Stimulated activated CD8-positive, alpha-beta memory T cell treated with anti-CD3 and anti-CD28 coated beads, Interleukin-12 subunit alpha, Interleukin-12 subunit beta, amount 100 ng/mL, for 24 hours (primary cell): ENCODE measurements at regions not wholly inside any gene's neighbourhood (a gene's known extent, or its start where the extent isn't known, plus 50 kb on each side); places are given as distances from the start of the nearest gene placed in this dataset.
"Not testable (repeated sequence)": the region's sequence is repeated elsewhere in the genome, so short reads cannot be mapped to it uniquely, and the experiment has no call there.

Experiments used
- DNase-seq: peaks from one replicate; pipeline ENCODE4 v3.0.0-alpha.2; 2020; ENCODE audit errors: extremely low read depth

DNA sequence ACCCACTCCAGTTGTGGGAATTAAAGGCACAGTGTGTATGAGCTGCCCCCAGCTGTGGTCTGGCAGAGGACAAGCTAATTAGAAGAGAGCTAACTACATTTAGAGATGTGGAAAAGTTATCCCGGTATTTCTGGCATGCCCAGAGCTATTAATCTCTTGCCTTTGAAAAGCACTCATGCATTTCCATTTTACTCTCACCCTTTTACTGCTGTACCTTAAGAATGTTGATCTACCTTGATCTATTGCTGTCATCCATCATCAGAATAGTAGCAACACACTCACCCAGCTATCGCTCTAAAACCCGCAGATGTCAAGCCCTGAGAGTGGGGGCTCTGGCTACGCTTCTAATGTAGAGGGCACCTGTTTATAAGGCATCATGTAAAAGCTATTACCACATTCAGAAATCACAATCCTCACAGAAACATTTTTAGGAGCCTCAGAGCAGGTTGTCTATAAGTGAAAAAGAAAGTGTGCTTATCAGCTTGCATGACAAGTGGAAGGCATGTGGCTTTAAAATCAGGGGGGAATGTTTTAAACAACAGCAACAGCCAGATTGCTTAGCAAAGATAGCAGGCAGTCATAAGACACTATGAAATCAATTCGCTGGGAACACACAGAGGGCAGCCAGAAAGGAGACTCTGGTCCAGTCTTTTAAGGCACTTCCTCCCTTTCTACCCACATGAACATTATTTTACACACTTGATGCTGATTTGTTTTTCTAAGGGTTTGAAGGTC lies 224.2 kb upstream of the IRS2 start:
- no peak for DNase-seq

DNA sequence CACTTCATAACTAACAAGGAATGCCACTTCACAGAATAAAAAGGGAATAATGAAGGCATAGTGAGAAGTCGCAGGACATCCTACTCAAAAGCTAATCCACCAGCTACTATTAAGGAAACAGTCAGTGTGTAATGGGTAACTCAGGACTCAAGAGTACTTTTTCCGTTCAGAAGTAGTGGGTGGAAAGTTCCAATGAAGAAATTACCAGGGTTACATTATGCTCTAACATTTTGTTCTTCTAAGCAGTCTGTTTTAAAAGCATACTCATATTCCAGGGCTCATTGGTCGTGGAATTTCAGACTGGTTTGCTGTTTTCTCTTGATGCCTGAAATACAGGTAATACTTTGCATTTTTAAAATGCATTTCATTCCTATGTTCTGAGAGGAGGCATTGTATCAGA lies 222.4 kb upstream of the IRS2 start:
- no peak for DNase-seq

DNA sequence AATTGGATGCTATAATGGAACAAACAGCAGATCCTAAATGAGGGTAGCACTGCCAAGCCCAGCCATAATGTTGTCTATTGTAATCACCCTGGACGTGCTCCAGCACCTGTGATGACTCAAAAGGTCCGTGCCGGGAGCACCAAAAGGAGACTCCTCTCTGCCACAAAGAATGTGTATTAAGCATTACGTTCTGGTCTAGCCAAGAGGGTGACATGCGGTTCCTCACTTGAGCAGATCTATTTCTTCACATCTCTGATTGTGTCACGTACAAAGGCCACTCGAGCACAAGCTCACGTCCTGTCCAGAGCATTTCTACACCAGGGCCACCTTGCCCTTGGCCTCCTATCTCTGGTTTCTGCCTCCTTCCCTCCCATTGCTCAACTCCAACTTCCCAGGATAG lies 219.9 kb upstream of the IRS2 start:
- DNase-seq = no peak

DNA sequence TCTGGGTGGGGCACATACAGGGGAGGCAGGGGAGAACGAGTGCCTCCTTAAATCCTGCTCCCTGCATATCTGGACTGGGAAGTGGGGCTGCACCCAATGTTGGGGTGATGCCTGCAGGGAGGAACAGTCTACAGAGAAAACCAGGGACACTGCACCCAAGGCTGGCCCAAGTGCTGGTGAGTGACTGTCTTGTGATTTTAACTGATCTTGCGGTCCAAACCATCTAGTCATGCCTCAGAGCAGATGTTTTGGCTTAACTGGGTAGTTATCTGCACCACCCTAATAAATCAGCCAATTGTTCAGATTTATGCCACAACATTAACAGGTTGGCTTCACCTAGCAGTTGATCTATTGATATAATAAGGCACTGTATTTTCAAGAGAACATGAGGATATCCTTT lies 219.2 kb upstream of the IRS2 start:
- DNase-seq = no peak

DNA sequence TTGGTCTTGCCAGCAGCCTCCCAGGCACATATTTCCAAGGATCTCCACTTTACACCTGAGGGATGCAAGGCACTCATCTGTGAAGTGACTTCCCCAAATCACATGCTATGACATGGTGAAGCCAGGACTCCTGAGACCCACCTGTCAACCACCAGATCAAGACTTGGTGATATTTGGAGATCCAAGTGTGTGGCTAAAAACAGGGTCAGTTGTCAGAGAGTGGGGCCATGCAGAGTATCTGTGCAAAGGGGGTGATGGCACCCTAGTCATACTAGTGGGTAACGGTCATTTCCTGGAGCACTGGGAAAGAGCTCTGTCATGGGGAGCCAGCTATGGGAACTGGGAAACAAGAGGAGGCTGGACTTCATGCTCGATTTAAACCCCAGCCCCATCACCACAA lies 218.4 kb upstream of the IRS2 start:
- DNase-seq = no peak

DNA sequence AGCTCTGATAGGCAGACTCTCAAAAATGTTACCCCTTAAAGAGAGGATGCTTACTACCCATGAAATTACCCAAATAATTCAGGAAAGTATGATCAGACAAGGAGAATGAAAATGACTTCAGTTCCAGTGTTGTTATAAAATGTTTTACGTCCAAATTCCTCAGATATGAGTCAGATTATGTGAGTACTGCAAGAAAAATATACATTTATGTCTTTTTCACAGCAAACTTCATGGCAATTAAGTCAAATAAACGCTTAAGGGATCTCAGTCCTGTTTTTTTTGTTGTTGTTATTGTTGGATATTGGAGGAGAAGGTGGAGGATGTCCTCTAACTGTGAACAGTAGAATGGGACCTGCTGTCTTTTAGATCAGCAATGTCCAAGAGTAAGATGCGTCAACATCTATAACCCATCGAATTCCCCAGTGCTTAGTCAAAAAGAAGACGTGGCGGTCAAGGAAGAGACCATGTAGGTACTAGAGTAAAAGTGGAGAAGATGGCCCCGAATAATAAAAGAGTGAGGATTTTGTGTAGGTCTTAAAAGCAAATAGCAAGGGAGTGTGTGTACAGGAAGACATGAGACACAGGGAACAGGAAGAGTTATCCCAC lies 215.4 kb upstream of the IRS2 start:
- no peak for DNase-seq

DNA sequence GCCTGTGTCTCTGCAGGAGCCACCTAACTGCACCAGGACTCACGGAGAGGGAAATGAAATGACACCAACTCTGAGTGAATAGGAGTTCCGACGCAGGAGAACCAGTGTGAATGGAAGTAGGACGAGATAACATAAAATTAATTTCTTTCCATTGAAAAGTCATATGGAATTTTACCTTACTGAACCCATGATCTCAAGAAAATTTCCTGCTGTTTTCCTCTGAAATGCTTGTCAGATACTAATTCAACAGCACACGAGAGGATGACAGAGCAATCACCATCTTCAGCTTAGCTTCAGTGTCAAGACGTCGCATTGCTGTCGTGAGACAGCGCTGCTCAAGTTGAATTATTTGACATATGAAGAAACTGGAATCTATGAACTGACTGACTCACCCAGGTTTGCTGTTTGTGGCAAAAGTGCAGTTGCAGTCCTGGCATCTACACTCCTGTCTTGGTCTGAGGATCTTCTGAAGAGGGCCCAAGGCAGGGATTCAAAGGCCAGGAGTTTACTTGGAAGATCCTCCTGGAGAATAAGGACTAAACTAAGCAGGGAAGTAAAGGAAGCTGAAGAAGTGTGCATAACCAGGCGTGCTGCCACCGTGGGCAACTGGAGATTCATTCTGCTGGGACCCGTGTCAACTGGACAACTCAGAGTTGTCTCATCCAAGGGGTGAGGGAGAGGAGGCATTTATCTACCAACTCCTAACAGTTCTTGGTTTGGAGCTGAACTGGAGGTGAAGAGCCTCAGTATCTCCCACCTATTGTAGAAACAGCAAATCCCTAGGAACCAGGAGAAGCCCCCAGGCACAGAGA lies 214.4 kb upstream of the IRS2 start:
- no peak for DNase-seq

DNA sequence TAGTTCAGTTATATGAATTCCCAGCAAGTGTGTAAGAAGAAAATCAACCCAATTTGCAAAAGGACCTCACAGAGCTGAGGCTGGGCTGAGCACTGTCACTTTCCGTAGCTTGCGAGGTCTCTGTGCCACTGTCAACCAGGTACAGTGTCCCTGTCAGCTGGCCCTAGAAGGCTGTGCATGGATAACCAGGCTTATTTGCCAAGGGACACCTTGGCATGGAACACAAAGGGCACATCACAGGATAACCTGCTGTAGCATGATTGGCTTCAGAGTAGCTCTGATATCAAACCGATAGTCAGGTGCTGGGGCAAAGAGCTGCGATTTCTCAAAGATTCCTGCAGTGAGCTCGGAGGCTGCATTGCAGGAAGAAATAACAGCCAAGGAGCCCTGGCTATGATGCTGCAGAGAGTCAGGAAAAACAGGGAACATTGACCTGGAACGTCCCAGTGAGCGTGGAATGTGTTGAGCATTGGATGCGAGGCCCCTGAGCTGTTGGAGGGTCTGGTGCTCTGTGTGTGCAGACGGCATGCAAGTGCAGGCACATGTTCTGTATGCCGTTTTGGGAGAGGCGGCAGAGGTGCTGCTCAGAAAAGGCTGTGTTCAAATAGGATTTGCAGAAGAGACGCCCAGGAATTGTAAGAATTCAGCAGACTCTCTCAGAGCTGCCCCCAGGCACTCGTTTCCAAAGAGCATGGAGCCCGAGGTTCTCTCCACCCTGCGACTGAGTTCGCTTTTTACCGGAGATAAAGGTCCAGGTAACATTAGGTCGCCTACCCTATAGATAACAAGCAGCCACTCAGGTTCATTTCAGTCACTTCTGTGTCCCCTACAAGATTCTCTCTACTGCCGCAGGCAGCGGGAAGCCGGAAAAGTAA lies 213.5 kb upstream of the IRS2 start:
- DNase-seq = no peak

DNA sequence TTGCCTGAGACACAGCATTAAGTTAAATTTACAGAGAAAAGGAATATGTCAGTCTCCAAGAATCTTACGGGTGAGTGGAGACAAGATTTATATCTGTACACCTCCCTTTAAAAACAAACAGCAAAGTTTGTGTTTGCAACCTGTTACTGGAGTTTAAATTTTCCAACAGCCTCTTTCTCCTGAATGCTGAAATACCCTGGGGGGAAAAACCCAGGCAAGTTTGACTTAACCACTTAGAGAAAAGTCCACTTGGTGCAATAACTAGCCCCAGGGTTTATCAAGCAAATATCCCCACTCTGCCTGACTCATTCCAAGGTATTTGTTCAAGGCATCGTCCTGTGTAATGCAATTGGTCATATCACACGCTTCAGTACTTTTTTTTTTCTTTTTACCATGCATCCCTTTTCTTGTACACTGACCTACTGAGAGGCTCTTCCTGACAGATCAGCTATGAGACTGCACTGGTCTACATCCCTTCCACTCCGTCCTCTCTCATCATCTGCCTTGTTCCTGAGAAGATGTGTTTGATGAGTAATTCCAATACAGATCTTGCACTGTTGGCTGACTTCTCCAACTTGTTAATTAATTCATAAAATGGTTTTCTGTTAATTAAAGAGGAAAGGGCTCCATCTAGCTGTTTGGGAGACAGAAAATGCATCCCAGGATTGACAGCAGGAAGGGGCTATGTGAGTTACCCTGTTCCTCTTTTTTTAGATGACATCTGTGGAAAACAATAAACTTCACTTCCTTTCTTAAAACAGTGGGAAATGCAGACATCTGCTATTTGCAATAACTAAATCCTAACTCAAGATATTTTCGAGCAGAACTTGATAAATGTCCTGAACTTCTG lies 212.5 kb upstream of the IRS2 start:
- DNase-seq = no peak

DNA sequence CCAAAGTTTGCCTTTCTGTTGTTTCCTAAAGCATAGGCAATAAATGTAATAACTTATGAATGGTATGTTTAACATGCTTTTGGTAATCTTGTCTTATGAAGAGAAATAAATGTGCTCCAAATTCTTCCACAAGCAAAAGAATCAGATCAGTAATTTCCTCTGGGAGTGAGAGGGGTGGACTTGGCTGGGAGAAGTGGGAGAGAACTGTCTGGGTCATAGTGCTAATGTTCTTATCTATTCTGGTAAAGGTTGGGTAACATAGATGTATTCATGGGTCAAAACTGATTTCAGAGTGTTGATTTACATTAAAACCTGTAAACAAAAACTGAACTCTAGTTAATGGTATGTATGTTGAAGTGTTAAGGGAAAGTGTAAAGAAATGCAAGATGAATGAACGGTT lies 211.7 kb upstream of the IRS2 start:
- no peak for DNase-seq

DNA sequence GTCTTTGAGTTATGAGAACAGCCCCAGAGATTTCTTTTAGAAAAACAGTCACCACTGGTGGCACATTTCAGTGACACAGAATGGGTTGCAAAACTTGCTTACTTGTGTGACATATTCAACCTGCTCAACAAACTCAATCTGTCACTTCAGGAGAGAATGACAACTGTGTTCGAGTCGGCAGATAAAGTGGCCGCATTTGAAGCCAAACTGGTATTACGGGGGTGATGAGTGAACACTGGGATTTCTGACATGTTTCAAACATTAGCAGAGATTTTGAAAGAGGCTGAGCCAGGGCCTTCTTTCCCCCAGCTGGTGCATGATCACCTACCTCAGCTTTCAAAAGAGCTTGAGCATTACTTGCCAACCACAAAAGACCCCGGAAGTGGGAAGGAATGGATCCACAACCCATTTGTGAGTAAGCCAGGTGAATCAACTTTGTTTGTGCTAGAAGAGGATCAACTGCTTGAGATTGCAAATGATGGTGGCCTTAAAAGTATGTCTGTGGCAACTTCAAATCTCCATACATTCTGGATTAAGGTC lies 210.7 kb upstream of the IRS2 start:
- not testable (repeated sequence) for DNase-seq

DNA sequence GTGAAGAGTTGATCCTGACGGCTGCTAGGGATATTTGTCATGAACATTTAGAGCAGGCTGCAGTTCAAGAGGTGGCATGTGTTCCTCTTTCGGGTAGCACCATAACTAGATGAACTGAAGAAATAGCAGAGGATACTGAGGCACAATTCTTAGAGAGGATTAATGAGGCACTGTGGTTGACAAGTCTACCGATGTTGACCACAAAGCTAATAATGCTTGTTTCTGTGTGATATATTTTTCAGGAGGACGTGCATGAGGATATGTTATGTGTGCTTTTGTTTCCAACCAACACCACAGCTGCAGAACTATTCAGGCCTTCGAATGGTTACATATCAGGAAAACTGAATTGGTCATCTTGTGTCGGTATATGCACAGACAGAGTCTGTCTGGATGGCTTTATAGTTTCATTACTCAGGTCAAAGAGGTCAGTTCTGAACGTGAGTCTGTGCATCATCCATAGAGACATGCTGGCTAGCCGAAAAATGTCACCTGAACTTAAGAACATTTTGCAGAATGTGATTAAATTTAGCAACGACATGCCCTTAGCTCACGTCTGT lies 210.1 kb upstream of the IRS2 start:
- no peak for DNase-seq

DNA sequence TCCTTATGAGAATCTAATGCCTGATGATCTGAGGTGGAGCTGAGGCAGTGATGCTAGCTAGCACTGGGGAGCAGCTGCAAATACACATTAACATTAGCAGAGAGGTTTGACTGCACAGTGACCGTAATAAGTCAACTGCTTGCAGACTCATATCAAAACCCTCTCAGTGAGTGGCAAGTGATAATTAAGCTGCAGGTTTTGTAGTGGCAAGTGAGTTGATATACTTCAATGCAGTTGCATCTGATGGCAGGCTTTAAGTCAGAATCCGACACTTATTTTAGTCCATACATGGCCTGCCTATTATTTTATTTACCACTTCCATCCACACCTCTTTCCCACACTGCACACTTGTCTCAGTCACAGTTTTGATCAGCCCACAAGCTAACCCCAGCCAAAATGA lies 209.2 kb upstream of the IRS2 start:
- no peak for DNase-seq

DNA sequence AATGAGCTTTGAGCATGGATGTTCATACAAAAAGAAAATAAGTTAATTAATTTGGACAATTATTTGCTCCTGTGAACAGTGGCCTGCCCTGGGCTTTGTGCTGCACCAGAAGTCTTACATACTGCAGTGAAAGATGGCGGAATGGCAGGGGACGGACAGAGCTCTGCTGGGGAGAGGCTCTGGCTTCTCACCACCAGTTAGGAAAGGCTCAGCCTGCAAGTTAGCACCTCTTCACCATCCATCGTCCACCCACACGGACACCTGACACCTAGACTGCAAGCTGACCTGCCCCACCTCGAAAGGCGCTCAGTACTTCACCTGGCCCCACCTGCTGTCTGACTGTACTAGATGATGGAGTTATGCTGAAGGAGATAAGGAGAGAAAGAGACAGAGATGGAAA lies 203.9 kb upstream of the IRS2 start:
- DNase-seq = no peak

DNA sequence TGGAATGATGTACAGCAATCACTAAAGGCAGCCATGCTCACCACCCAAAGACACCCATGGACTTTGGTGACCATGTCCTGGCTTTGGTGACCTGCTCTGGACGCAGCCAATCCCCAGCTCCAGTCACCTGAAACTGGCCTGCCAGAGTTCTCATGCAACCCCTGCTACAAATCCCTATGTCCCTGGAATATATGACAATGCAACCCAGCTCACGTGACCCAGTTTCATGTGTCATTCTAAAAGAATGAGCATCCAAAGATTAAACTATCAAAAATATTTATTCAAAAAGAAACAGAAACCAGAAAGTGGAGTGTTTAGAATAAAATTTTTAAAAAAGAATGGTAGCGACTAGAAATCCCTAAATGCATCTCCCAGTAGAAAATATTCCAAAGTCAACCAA lies 203.3 kb upstream of the IRS2 start:
- no peak for DNase-seq

DNA sequence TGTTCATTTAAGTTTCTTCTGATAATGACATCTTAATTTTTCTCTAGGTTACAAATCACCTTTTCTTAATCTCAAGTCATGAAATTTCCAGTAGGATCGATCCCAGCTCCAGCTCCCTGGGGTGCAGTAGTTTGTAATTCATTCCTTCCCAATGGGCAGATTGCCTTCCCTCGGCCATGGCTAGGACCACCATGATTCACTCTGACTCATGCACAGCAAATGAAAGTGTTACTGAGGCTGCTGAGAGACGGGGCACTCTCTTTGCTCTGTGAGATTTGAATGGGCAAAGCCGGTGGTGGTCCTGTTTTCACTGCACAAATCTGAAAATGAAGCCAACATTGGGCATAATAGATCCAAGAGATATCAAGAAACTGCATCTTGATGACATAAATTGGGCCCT lies 202.8 kb upstream of the IRS2 start:
- DNase-seq = no peak

DNA sequence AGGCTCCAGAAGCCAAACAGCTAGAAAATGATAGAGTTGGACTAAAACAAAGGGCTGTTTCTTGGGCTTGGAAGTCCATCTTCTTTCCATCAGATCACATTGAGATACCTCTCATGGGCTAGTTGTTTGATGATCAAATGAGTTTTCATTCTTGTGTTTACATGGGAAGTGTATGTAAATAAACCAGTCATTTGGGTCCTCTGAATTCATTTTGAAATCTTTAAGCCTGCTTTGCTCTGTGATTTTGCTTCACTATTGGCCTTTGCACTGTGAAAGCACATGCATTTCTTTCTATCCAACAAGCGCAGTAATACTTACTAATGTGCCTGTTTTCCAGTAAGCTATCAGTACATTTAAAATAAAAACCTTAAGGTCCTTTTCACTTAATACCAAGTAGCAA lies 200.5 kb upstream of the IRS2 start:
- DNase-seq = no peak

DNA sequence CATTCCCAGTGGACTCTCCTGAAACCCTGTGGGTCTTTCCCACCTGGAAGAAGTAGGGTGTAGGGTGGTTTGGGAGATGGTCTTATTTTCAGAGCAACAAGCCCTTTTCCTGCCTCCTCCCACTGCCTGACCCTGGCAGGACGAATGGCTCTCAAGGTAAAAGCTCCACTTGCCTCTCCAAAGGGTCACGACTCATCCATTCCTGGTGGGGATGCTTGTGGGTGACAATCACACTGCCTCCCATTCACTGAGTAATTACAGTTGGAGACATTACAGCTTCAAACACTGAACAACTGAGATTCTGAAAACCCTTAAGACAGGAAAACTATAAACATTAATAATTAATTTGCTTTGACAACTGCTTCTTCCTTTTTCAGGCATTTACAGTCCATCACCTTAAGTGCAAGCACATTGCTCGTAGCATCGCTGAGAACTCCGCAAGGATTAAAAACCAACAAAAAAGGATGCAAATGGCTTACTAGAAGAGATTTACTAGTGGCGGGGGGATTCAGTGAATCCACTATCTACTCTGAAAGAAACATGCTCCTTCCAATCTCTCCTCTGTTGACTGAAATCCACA lies 199.6 kb upstream of the IRS2 start:
- DNase-seq = no peak

DNA sequence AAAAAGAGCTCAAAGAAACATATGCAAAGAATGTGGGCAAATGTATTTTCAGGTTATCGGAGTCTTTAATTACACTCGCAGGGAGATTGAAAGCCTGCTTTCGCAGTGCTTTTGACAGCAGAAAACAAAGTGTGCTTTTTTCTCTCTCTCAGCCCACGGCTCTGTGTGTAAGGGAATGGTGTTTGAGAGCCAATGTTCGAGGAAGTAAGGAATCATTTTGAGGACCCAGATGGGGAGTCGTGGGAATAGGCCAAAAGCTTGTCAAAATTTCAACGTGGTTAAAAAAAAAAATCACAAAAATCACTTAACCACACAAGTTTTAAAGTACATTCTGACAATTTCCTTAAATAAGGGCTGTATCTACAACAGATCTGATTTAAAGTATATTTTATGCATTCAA lies 197.1 kb upstream of the IRS2 start:
- DNase-seq = no peak

DNA sequence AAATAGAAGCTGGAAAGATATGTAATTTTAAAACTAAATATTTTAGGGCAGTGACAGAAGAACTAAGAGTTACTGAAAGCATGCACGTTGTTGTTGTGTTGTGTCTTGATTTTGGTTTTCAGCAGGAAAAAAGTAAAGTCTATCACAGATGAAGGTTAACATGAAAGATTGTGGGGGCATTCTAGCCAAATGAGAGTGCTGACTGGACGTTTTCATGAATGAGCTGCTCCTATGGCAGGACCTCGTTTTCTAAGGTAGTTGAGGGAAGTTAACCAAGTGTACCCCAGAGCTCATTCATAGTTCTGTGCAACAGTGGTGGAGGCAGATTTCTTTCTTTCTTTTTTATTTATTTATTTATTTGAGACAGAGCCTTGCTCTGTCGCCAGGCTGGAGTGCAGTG lies 194.6 kb upstream of the IRS2 start:
- DNase-seq = no peak
